ENCODE measurements at regions not wholly inside any gene's neighbourhood (a gene's known extent, or its start where the extent isn't known, plus 50 kb on each side); places are given as distances from the start of the nearest gene placed in this dataset.
A peak's percentile ranks its signal among the peaks of the same experiment; 100 is the strongest.

DNA sequence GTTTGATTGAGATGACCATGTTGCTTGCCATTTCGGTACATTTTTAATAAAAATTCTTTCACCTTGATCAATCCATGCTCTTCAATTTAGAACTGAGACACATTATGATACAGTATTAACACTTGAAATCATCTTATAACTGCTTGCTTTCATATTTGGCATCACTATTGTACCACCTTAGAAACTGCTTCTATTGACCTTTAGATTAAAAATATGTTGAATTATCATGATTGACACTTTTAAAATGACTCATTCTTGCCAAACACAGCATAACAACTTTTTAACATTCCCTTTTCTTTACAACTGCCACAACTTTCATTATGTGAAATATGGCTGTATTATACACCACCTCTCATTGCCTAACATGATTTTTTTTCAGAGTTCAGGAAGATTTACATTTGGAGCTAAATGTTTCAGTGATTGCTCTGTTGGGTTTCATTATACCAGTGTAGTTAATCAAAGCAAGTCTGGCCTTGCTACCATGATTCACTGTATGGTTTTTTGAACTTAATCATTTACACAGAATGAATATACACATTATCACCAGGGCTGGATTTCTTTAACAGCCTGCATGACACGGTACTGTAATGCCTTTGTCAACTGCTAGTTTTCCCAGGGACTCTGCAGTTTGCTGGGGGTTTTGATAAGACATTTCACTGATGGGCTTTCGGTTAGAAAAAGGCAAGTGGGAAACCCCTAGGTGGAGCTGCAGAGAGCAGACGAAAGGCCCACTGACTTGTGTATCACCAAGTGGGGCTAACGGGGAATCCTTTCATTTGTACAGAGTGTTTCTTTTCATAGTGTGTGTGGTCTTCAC, 93.6 kb upstream of the TLE4 start:
- no peak for TF ChIP-seq POLR2A (IDR thresholded peaks at IDR 0.05)
- TF ChIP-seq, protein P1, sequence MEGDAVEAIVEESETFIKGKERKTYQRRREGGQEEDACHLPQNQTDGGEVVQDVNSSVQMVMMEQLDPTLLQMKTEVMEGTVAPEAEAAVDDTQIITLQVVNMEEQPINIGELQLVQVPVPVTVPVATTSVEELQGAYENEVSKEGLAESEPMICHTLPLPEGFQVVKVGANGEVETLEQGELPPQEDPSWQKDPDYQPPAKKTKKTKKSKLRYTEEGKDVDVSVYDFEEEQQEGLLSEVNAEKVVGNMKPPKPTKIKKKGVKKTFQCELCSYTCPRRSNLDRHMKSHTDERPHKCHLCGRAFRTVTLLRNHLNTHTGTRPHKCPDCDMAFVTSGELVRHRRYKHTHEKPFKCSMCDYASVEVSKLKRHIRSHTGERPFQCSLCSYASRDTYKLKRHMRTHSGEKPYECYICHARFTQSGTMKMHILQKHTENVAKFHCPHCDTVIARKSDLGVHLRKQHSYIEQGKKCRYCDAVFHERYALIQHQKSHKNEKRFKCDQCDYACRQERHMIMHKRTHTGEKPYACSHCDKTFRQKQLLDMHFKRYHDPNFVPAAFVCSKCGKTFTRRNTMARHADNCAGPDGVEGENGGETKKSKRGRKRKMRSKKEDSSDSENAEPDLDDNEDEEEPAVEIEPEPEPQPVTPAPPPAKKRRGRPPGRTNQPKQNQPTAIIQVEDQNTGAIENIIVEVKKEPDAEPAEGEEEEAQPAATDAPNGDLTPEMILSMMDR (IDR thresholded peaks at IDR 0.05 in 4 of 5, conservative IDR thresholded peaks at IDR 0.05 in 1 of 5): peak in 2 of 5 experiments; percentile 15 to 34
- ATAC-seq (no peak), DNase-seq (no peak)
- Histone ChIP-seq H3K9me3 (no peaks in the 10 kb centered on the region), H3K4me1 (no peaks in the 10 kb centered on the region), H3K36me3 (no peaks in the 10 kb centered on the region), H3K27ac (no peak overlapping the region), H3K27me3 (no peaks in the 10 kb centered on the region), H3K4me3 (no peak overlapping the region)
- in situ Hi-C loops (cut with MboI; ENCODE audit: low sequenced_read_pairs in 4 of 4): no loop called here
- intact Hi-C loops (cut with DNase I; ENCODE audit: low total_unique reads): no loop called here

DNA sequence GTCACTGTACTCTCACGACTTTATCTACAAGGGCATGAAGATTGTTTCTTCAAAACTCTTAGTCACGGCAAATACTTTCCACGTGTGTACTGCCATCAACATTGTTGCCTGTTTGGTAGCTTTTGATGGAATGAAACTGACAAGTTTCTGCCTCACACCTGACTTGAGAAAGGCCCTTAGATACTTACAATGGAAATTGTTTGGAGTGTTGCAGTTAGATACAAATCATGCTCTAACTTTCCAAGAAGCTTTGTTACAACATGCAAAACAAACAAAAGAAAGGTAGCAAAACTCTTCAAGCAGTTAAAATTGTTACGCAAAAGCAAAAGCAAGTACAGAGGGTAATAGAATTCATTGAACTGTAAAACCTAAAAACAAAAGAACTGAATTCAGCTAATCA, 91.1 kb upstream of the TLE4 start:
- Histone ChIP-seq H3K27me3 (no peaks in the 10 kb centered on the region), H3K27ac (no peak overlapping the region), H3K4me1 (no peaks in the 10 kb centered on the region), H3K36me3 (no peaks in the 10 kb centered on the region), H3K9me3 (no peaks in the 10 kb centered on the region), H3K4me3 (no peak overlapping the region)
- no peak for DNase-seq
- no peak for TF ChIP-seq POLR2A (IDR thresholded peaks at IDR 0.05)
- TF ChIP-seq, protein P1 (IDR thresholded peaks at IDR 0.05 in 4 of 5, conservative IDR thresholded peaks at IDR 0.05 in 1 of 5): no peak
- intact Hi-C loops (cut with DNase I; ENCODE audit: low total_unique reads): no loop called here
- in situ Hi-C loops (cut with MboI; ENCODE audit: low sequenced_read_pairs in 4 of 4): no loop called here
- no peak for ATAC-seq

DNA sequence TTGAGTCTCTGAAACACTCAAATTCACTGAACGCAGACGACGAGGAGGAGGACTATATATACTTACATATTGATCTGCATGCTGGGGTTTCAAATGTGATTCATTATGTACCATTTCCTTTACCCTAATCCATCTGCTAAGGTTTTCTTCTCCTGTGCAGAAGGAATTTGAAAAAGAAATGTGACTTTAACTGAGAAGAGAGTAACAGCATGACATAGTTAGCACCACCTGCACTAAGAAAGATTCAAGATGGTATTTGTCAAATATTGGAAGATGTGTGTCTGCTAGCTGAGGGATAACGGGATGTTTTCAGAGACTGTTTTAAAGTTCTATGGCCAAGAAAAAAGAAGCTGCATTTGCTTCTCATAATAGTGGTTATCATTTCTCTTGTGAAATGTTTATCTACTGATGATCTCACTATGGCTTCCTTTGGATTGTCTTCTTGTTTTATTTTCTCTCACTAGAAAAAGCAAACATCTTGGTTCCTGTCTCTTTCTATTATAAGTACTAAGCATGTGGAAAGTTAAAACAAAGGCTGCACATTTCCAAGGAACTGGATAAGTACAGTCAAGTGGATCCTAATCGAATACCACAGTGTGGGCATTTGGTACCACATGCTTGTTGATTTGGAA, 89.8 kb upstream of the TLE4 start:
- TF ChIP-seq, protein P1 (IDR thresholded peaks at IDR 0.05 in 4 of 5, conservative IDR thresholded peaks at IDR 0.05 in 1 of 5): no peak
- TF ChIP-seq POLR2A (IDR thresholded peaks at IDR 0.05): no peak
- DNase-seq: no peak
- Histone ChIP-seq H3K27me3 (no peaks in the 10 kb centered on the region), H3K4me3 (no peak overlapping the region), H3K36me3 (no peaks in the 10 kb centered on the region), H3K9me3 (no peaks in the 10 kb centered on the region), H3K27ac (no peak overlapping the region), H3K4me1 (no peaks in the 10 kb centered on the region)
- intact Hi-C loops (cut with DNase I; ENCODE audit: low total_unique reads) (no loop called here), in situ Hi-C loops (cut with MboI; ENCODE audit: low sequenced_read_pairs in 4 of 4) (no loop called here)
- no peak for ATAC-seq

DNA sequence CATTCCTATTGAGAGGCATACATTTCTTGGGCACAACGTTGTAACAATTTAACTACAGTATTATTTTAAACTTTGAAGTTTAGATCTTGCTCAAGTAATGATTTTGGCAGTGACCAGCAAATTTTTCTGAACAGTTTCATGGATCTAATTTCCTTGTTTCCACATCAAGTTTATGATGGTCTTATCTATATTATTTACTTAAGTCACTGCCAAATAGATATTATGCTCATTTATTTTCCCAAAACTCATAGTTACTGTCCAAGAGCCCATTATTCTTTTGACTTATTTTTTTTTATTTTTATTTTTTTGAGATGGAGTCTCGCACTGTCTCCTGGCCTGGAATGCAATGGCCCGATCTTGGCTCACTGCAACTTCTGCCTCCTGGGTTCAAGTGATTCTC, 86.5 kb upstream of the TLE4 start:
- intact Hi-C loops (cut with DNase I; ENCODE audit: low total_unique reads) (no loop called here), in situ Hi-C loops (cut with MboI; ENCODE audit: low sequenced_read_pairs in 4 of 4) (no loop called here)
- Histone ChIP-seq H3K27ac (no peak overlapping the region), H3K4me3 (no peak overlapping the region), H3K9me3 (no peaks in the 10 kb centered on the region), H3K4me1 (no peaks in the 10 kb centered on the region), H3K36me3 (no peaks in the 10 kb centered on the region), H3K27me3 (no peaks in the 10 kb centered on the region)
- DNase-seq (no peak), ATAC-seq (no peak)
- no peak for TF ChIP-seq POLR2A (IDR thresholded peaks at IDR 0.05)
- TF ChIP-seq, protein P1 (IDR thresholded peaks at IDR 0.05 in 4 of 5, conservative IDR thresholded peaks at IDR 0.05 in 1 of 5): no peak

Data from gastrocnemius medialis (tissue), 4 donors.